ENCODE measurements at regions not wholly inside any gene's neighbourhood (a gene's known extent, or its start where the extent isn't known, plus 50 kb on each side); places are given as distances from the start of the nearest gene placed in this dataset.

DNA sequence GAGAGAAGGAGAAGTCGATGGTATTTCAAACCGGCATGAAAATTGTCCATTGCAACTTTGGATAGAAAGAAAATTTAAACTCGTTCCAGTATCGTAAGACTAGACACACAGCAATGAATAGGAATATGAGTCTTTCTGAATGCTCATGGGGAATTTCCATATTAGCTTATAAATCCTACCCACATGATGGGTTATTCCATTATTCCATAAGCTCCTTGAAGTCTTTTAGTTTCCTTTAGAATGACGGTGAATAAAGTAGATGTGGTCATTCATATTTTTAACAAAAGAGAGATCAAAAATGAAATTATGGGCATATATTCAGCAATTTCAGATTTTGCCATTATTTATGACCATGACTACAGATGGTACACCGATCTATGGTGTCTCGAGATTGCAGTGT is 163.4 kb upstream of the HMGA2 start:
- Mint-ChIP-seq H3K27ac (ENCODE audit: low read depth, unreplicated experiment) (no peak overlapping the region), H3K27me3 (ENCODE audit: insufficient read depth, unreplicated experiment) (no peaks in the 10 kb centered on the region), H3K4me1 (ENCODE audit: insufficient read depth, unreplicated experiment) (peaks cover 49% of the 10 kb centered on the region), H3K9me3 (ENCODE audit: unreplicated experiment) (peaks cover 24% of the 10 kb centered on the region), H3K36me3 (ENCODE audit: insufficient read depth, unreplicated experiment) (peaks cover 6% of the 10 kb centered on the region), H3K4me3 (ENCODE audit: unreplicated experiment) (no peak overlapping the region)
- BruUV-seq (replicated peaks) = no TSS peak
- POLR2A ChIA-PET = no interaction called here
- TF ChIP-seq, protein P1, sequence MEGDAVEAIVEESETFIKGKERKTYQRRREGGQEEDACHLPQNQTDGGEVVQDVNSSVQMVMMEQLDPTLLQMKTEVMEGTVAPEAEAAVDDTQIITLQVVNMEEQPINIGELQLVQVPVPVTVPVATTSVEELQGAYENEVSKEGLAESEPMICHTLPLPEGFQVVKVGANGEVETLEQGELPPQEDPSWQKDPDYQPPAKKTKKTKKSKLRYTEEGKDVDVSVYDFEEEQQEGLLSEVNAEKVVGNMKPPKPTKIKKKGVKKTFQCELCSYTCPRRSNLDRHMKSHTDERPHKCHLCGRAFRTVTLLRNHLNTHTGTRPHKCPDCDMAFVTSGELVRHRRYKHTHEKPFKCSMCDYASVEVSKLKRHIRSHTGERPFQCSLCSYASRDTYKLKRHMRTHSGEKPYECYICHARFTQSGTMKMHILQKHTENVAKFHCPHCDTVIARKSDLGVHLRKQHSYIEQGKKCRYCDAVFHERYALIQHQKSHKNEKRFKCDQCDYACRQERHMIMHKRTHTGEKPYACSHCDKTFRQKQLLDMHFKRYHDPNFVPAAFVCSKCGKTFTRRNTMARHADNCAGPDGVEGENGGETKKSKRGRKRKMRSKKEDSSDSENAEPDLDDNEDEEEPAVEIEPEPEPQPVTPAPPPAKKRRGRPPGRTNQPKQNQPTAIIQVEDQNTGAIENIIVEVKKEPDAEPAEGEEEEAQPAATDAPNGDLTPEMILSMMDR (IDR thresholded peaks at IDR 0.05; ENCODE audit: unreplicated experiment) = no peak
- intact Hi-C loops (cut with micrococcal nuclease) = no loop called here
- CTCF ChIA-PET = interaction anchor here (0.5 to 1.1 kb wide), 3 partner anchors 28 to 52 kb away, joined by 3 to 5 read pairs (median 4); no protein-coding TSS in a partner anchor
- no peak for DNase-seq (ENCODE audit: unreplicated experiment)

DNA sequence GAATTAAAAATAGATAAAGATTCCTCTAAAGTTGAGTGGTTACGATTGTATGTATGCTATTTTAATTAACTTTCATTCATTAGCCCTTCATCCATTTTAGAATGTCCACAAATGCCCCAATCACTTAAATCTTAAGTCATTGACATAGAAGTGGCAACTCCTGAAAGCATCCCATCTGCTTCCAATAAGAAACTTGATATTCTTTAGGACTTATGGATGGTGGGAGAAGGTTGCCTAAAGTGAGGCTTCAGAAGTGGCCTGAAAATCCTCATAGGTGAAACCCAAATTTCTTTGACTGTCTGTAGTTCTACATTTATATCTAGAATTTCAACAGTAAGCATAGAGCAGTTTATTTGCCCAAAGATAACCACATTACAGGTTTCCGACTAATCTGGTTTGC is 161.7 kb upstream of the HMGA2 start:
- CTCF ChIA-PET = no interaction called here
- TF ChIP-seq, protein P1 (IDR thresholded peaks at IDR 0.05; ENCODE audit: unreplicated experiment) = no peak
- Mint-ChIP-seq H3K9me3 (ENCODE audit: unreplicated experiment) (peaks cover 24% of the 10 kb centered on the region), H3K4me3 (ENCODE audit: unreplicated experiment) (no peak overlapping the region), H3K36me3 (ENCODE audit: insufficient read depth, unreplicated experiment) (peaks cover 6% of the 10 kb centered on the region), H3K27me3 (ENCODE audit: insufficient read depth, unreplicated experiment) (no peaks in the 10 kb centered on the region), H3K27ac (ENCODE audit: low read depth, unreplicated experiment) (no peak overlapping the region), H3K4me1 (ENCODE audit: insufficient read depth, unreplicated experiment) (peaks cover 39% of the 10 kb centered on the region)
- BruUV-seq (replicated peaks) = no TSS peak
- POLR2A ChIA-PET = interaction anchor here (1.5 kb wide), 1 partner anchor 14 kb away, joined by 3 read pairs; no protein-coding TSS in a partner anchor
- DNase-seq (ENCODE audit: unreplicated experiment) = no peak
- intact Hi-C loops (cut with micrococcal nuclease) = no loop called here

DNA sequence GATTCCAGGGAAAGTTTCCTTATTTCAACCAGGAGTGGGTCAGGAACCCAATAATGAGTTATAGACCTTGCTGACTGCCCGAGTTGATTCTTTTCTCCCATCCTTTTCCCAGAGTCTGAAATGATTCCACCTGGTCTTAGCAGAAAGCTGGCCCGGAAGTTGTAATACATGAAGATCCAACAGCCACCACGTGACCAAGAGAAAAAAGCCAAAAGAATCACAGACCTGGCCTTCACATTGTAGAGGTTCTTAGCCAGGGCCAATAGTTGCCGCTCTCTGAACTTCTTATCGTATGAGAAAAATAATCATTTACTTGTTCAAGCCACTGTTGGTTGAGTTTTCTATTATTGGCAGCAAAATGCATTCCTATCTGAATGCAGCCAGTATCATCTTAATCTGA is 161.2 kb upstream of the HMGA2 start:
- peaks cover 6% of the 10 kb centered on the region for H3K36me3 Mint-ChIP-seq (ENCODE audit: insufficient read depth, unreplicated experiment)
- H3K9me3 Mint-ChIP-seq (ENCODE audit: unreplicated experiment) = peaks cover 24% of the 10 kb centered on the region
- no peak for DNase-seq (ENCODE audit: unreplicated experiment)
- H3K27ac Mint-ChIP-seq (ENCODE audit: low read depth, unreplicated experiment) = no peak overlapping the region
- no peaks in the 10 kb centered on the region for H3K27me3 Mint-ChIP-seq (ENCODE audit: insufficient read depth, unreplicated experiment)
- ChIA-PET POLR2A (interaction anchor here (1.5 kb wide), 1 partner anchor 15 kb away, joined by 3 read pairs; no protein-coding TSS in a partner anchor), CTCF (interaction anchor here (0.6 kb wide), 1 partner anchor 776 kb away, joined by 4 read pairs; no protein-coding TSS in a partner anchor)
- no TSS peak for BruUV-seq (replicated peaks)
- intact Hi-C loops (cut with micrococcal nuclease) = no loop called here
- no peak overlapping the region for H3K4me3 Mint-ChIP-seq (ENCODE audit: unreplicated experiment)
- H3K4me1 Mint-ChIP-seq (ENCODE audit: insufficient read depth, unreplicated experiment) = peaks cover 39% of the 10 kb centered on the region
- TF ChIP-seq, protein P1 (IDR thresholded peaks at IDR 0.05; ENCODE audit: unreplicated experiment) = no peak

DNA sequence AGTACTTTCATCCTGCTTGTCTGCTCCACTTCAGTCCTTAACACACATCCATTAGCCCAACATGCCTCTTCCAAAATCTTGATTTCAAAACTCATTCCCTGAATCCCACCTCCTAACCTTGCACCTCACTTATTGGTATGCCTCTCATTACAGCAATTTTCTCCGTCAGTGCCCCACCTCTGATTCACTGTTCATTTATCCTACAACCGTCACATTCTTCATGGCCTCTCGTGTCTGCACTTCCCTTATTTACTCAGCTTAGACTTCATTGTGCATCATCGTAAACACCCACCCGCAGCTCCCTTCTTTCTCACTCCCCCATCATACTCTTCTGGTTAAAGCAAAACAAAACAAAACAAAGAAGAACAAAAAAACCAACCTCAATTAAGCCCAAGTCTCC is 160.6 kb upstream of the HMGA2 start:
- Mint-ChIP-seq H3K9me3 (ENCODE audit: unreplicated experiment) (peaks cover 24% of the 10 kb centered on the region), H3K4me1 (ENCODE audit: insufficient read depth, unreplicated experiment) (peaks cover 39% of the 10 kb centered on the region), H3K27me3 (ENCODE audit: insufficient read depth, unreplicated experiment) (no peaks in the 10 kb centered on the region), H3K36me3 (ENCODE audit: insufficient read depth, unreplicated experiment) (peaks cover 6% of the 10 kb centered on the region), H3K27ac (ENCODE audit: low read depth, unreplicated experiment) (no peak overlapping the region), H3K4me3 (ENCODE audit: unreplicated experiment) (no peak overlapping the region)
- POLR2A ChIA-PET = no interaction called here
- intact Hi-C loops (cut with micrococcal nuclease) = no loop called here
- TF ChIP-seq, protein P1 (IDR thresholded peaks at IDR 0.05; ENCODE audit: unreplicated experiment) = no peak
- no peak for DNase-seq (ENCODE audit: unreplicated experiment)
- no TSS peak for BruUV-seq (replicated peaks)
- CTCF ChIA-PET = interaction anchor here (0.6 kb wide), 1 partner anchor 776 kb away, joined by 4 read pairs; no protein-coding TSS in a partner anchor
